A673 (cell line): ENCODE measurements at regions not wholly inside any gene's neighbourhood (a gene's known extent, or its start where the extent isn't known, plus 50 kb on each side); places are given as distances from the start of the nearest gene placed in this dataset.

ENCODE experiments used
- BruUV-seq: library from RNA; stranded (reverse); fragments of 400-500 nt; replicated peaks from 2 replicates; lab custom pipeline; 2021; lab: Mats Ljungman, UMichigan
- CTCF ChIA-PET: fragments of 300-600 bp; sonication (Branson Sonifier 250); formaldehyde crosslinking; loops from one replicate; lab custom pipeline; 2022; ENCODE audit warnings: antibody characterized with exemption; lab: Charles Lee
- POLR2A ChIA-PET: fragments of 300-600 bp; sonication (Branson Sonifier 250); formaldehyde crosslinking; loops from one replicate; lab custom pipeline; 2022; ENCODE audit warnings: antibody characterized with exemption; ENCODE audit not compliant: low non-redundant PET; lab: Charles Lee
- DNase-seq: peaks from one replicate; pipeline ENCODE4 v3.0.0-alpha.2; 2015; ENCODE audit warnings: low spot score
- H3K27ac ChIP-seq: fragments of 200-600 bp; sonication (generic); 2 replicates; pipeline ENCODE4 v1.5.1; 2016; ENCODE audit warnings: mixed run types, low read depth, mild to moderate bottlenecking, mixed read lengths, antibody characterized with exemption, low read length; ENCODE audit not compliant: poor library complexity, severe bottlenecking
- H3K27me3 ChIP-seq: fragments of 200-600 bp; sonication (generic); replicated peaks from 2 replicates; pipeline ENCODE4 v1.6.1; 2017; ENCODE audit warnings: mixed run types, low read depth, mild to moderate bottlenecking, mixed read lengths, antibody characterized with exemption, low read length; ENCODE audit not compliant: insufficient read depth, poor library complexity
- H3K36me3 ChIP-seq: fragments of 200-600 bp; sonication (generic); 2 replicates; pipeline ENCODE4 v1.6.1; 2016; ENCODE audit warnings: mixed run types, mild to moderate bottlenecking, mixed read lengths, antibody characterized with exemption, low read length; ENCODE audit not compliant: insufficient read depth, poor library complexity, severe bottlenecking
- H3K4me1 ChIP-seq: fragments of 200-600 bp; sonication (generic); 2 replicates; pipeline ENCODE4 v1.6.1; 2017; ENCODE audit warnings: mixed run types, mild to moderate bottlenecking, mixed read lengths, antibody characterized with exemption, low read length; ENCODE audit not compliant: insufficient read depth, poor library complexity, severe bottlenecking
- H3K4me3 ChIP-seq: fragments of 200-600 bp; sonication (generic); 2 replicates; pipeline ENCODE4 v1.5.1; 2016; ENCODE audit warnings: low read depth, mixed run types, mild to moderate bottlenecking, mixed read lengths, low read length; ENCODE audit not compliant: poor library complexity, severe bottlenecking
- H3K9me3 ChIP-seq: fragments of 200-600 bp; sonication (generic); 2 replicates; pipeline ENCODE4 v1.6.1; 2016; ENCODE audit warnings: mixed run types, low read depth, mild to moderate bottlenecking, mixed read lengths, antibody characterized with exemption, low read length; ENCODE audit not compliant: poor library complexity, severe bottlenecking
- EZH2 ChIP-seq: fragments of 200-600 bp; sonication (generic); IDR thresholded peaks from 2 replicates; pipeline ENCODE4 v1.6.1; 2017; ENCODE audit warnings: borderline replicate concordance, low read depth, mild to moderate bottlenecking, mixed read lengths, antibody characterized with exemption, low read length; ENCODE audit not compliant: poor library complexity, severe bottlenecking
- intact Hi-C: fragments of 100-400 bp; cut with micrococcal nuclease; formaldehyde crosslinking; loops from one replicate; pipeline ENCODE4 v1.10.0; 2022; ENCODE audit not compliant: unreplicated experiment
- TF ChIP-seq, protein P1 (sequence below): fragments of 300-800, 200-600 bp; sonication (generic); conservative IDR thresholded peaks from 2 replicates; pipeline ENCODE4 v1.5.1; 2017; ENCODE audit warnings: low read depth, mild to moderate bottlenecking, antibody characterized with exemption, low read length, moderate library complexity, mixed read lengths

DNA sequence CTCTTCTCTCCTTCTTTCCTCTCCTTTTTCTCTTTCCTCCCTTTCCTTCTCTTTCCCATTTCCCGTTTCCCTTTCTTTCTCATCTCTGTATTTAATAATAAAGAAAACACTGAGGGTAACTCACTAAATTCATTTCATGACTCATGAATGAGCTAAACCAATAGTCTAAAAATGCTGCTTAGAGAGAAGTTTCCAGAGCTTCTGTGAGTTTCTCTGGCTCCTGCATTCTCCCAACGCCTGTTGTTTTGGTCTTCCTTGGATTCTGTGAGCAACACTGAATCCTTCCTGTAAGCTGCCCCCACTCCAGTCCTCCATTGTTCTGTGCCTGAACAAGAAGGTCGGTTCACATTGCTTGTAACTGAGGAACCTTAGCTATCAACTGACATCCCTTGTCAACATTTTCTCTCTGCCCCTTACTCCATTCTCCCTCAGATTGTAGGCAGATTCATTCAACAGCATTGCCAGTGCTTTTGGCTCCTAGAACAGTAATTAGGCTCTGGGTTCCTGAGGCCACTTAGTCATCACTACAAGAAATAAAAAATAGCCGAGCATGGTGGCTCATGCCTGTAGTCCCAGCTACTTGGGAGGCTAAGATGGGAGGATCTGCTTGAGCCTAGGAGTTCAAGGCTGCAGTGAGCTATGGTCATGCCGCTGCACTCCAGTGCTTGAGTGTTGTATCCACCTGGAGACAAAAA, 237.7 kb upstream of the KLF4 start:
- DNase-seq: no peak
- Histone ChIP-seq H3K4me3 (no peak overlapping the region), H3K27me3 (no peaks in the 10 kb centered on the region), H3K27ac (no peak overlapping the region), H3K9me3 (no peaks in the 10 kb centered on the region), H3K36me3 (no peaks in the 10 kb centered on the region), H3K4me1 (no peaks in the 10 kb centered on the region)
- TF ChIP-seq, protein P1, sequence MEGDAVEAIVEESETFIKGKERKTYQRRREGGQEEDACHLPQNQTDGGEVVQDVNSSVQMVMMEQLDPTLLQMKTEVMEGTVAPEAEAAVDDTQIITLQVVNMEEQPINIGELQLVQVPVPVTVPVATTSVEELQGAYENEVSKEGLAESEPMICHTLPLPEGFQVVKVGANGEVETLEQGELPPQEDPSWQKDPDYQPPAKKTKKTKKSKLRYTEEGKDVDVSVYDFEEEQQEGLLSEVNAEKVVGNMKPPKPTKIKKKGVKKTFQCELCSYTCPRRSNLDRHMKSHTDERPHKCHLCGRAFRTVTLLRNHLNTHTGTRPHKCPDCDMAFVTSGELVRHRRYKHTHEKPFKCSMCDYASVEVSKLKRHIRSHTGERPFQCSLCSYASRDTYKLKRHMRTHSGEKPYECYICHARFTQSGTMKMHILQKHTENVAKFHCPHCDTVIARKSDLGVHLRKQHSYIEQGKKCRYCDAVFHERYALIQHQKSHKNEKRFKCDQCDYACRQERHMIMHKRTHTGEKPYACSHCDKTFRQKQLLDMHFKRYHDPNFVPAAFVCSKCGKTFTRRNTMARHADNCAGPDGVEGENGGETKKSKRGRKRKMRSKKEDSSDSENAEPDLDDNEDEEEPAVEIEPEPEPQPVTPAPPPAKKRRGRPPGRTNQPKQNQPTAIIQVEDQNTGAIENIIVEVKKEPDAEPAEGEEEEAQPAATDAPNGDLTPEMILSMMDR: no peak
- no peak for TF ChIP-seq EZH2
- POLR2A ChIA-PET: no interaction called here
- CTCF ChIA-PET: no interaction called here
- intact Hi-C loops: no loop called here
- no TSS peak for BruUV-seq

DNA sequence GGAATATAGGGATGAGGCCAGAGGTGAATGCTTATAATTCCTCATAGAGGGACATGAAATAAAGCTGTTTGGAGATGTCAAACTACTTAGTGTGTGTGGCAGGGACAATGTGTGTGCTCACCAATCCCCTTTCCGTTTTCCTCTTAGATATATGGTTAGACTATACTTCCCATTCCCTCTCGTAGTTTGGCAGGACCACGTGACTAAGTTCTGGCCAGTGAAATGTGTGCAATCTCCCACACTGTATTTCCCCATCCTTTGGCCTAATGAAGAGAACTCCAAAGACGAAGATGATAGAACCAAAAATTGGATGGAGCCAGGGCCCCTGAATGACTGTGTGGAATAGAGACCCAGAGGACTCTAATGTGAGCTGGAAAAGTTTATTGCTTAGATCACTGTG, 233.4 kb upstream of the KLF4 start:
- no peak overlapping the region for H3K27ac ChIP-seq
- no peaks in the 10 kb centered on the region for H3K9me3 ChIP-seq
- no peak overlapping the region for H3K4me3 ChIP-seq
- BruUV-seq: no TSS peak
- intact Hi-C loops: no loop called here
- TF ChIP-seq EZH2: no peak
- TF ChIP-seq, protein P1: no peak
- ChIA-PET CTCF (no interaction called here), POLR2A (no interaction called here)
- no peaks in the 10 kb centered on the region for H3K27me3 ChIP-seq
- DNase-seq: no peak
- no peaks in the 10 kb centered on the region for H3K36me3 ChIP-seq
- H3K4me1 ChIP-seq: no peaks in the 10 kb centered on the region

DNA sequence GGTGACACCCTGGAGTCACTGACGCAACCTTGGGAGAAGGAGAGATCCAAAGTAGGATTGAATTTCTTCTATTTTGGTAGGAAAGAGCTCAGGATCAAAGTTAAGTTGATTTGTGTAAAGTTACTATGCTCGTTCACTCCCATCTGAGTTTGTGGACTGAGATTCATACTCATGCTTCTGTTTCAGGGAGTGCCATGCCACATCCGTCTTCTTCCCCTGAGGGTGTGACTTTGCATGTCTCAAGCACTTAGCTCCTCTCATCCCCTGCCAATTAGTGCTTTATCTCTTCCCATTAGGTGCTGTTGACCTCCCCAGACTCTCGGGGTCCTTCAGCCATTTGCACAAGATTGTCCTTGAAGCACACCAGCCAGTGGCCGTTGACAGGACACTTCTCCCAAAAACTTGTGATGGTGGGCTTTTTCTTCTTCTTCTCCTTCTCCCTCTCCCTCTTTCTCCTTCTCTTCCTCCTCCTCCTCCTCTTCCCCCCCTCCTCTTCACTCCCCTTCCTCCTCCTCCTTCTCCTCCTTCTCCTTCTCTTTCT, 232.2 kb upstream of the KLF4 start:
- intact Hi-C loops: no loop called here
- Histone ChIP-seq H3K4me3 (no peak overlapping the region), H3K27me3 (no peaks in the 10 kb centered on the region), H3K9me3 (no peaks in the 10 kb centered on the region), H3K36me3 (no peaks in the 10 kb centered on the region), H3K4me1 (no peaks in the 10 kb centered on the region), H3K27ac (no peak overlapping the region)
- DNase-seq: no peak
- POLR2A ChIA-PET: no interaction called here
- no peak for TF ChIP-seq EZH2
- TF ChIP-seq, protein P1: no peak
- BruUV-seq: no TSS peak
- CTCF ChIA-PET: no interaction called here
